ENCODE measurements at regions not wholly inside any gene's neighbourhood (a gene's known extent, or its start where the extent isn't known, plus 50 kb on each side); places are given as distances from the start of the nearest gene placed in this dataset.

DNA sequence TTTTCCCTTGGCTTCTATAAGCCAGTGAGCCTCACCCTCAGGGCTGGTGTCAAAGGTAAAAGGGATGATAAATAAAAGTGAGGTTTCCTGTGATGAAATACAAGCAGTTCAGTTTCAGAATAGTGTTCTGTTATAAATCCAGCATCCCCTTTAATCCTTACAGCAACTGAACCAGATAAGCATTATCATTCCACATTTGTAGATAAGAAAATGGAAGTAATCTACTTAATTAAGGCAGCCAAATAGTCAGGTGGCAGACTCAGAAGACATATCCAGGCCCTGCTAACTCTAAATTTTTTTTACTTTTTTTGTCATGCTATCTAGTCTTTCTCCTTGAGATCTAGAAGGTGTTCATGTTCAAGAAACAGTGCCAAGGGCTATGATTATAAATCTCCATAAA, 99.4 kb upstream of the SOX21 start:
- no peaks in the 10 kb centered on the region for H3K36me3 ChIP-seq (ENCODE audit: control insufficient read depth, insufficient read depth, low read length)
- H3K9me3 ChIP-seq (ENCODE audit: control insufficient read depth, insufficient read depth, low read length): no peaks in the 10 kb centered on the region
- ATAC-seq (no peak), DNase-seq (no peak)
- Mint-ChIP-seq H3K27me3 (ENCODE audit: low read depth in 2 of 2) (no peaks in the 10 kb centered on the region), H3K4me1 (no peaks in the 10 kb centered on the region), H3K4me3 (no peak overlapping the region), H3K36me3 (no peaks in the 10 kb centered on the region), H3K27ac (no peak overlapping the region), H3K9me3 (peaks cover 2 to 3% of the 10 kb centered on the region in 2 donors)
- TF ChIP-seq, protein P1, sequence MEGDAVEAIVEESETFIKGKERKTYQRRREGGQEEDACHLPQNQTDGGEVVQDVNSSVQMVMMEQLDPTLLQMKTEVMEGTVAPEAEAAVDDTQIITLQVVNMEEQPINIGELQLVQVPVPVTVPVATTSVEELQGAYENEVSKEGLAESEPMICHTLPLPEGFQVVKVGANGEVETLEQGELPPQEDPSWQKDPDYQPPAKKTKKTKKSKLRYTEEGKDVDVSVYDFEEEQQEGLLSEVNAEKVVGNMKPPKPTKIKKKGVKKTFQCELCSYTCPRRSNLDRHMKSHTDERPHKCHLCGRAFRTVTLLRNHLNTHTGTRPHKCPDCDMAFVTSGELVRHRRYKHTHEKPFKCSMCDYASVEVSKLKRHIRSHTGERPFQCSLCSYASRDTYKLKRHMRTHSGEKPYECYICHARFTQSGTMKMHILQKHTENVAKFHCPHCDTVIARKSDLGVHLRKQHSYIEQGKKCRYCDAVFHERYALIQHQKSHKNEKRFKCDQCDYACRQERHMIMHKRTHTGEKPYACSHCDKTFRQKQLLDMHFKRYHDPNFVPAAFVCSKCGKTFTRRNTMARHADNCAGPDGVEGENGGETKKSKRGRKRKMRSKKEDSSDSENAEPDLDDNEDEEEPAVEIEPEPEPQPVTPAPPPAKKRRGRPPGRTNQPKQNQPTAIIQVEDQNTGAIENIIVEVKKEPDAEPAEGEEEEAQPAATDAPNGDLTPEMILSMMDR (IDR thresholded peaks at IDR 0.05): no peak
- no peaks in the 10 kb centered on the region for H3K4me1 ChIP-seq (ENCODE audit: control insufficient read depth, insufficient read depth, low read length)
- H3K27me3 ChIP-seq (ENCODE audit: control insufficient read depth, insufficient read depth, low read length): no peaks in the 10 kb centered on the region
- H3K27ac ChIP-seq (ENCODE audit: low read length): no peak overlapping the region
- no peak overlapping the region for H3K4me3 ChIP-seq (ENCODE audit: low read length)
- intact Hi-C loops (cut with micrococcal nuclease): no loop called here

DNA sequence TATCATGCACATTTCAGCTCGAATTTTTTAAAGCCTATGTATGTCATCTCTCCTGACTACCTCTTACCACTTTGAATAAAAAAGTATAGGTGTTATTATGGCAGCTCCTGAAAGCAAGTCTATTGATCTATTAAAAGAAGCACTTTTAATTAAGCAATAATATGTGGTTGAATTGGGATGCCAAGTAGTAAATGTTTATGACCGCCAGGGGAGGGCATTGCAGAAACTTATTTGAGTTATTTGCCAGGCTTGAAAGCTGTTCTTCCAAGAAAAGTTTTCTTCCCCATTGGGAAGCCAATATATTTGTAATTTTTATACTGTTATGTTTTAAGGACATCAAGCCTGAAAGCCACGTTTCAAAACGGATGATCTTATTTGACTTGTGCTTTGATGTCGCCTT, 88.1 kb upstream of the SOX21 start:
- Mint-ChIP-seq H3K9me3 (peaks cover 0 to 3% of the 10 kb centered on the region in 2 donors), H3K4me3 (no peak overlapping the region), H3K36me3 (no peaks in the 10 kb centered on the region), H3K4me1 (no peaks in the 10 kb centered on the region), H3K27me3 (ENCODE audit: low read depth in 2 of 2) (no peaks in the 10 kb centered on the region), H3K27ac (no peak overlapping the region)
- Histone ChIP-seq H3K4me3 (ENCODE audit: low read length) (no peak overlapping the region), H3K36me3 (ENCODE audit: control insufficient read depth, insufficient read depth, low read length) (no peaks in the 10 kb centered on the region), H3K27me3 (ENCODE audit: control insufficient read depth, insufficient read depth, low read length) (no peaks in the 10 kb centered on the region), H3K27ac (ENCODE audit: low read length) (no peak overlapping the region), H3K9me3 (ENCODE audit: control insufficient read depth, insufficient read depth, low read length) (no peaks in the 10 kb centered on the region), H3K4me1 (ENCODE audit: control insufficient read depth, insufficient read depth, low read length) (no peaks in the 10 kb centered on the region)
- TF ChIP-seq, protein P1 (IDR thresholded peaks at IDR 0.05): no peak
- intact Hi-C loops (cut with micrococcal nuclease): no loop called here
- no peak for ATAC-seq
- WGBS (ENCODE audit: insufficient coverage): 85% methylated on average over 4 of the region's 5 CpGs
- no peak for DNase-seq

DNA sequence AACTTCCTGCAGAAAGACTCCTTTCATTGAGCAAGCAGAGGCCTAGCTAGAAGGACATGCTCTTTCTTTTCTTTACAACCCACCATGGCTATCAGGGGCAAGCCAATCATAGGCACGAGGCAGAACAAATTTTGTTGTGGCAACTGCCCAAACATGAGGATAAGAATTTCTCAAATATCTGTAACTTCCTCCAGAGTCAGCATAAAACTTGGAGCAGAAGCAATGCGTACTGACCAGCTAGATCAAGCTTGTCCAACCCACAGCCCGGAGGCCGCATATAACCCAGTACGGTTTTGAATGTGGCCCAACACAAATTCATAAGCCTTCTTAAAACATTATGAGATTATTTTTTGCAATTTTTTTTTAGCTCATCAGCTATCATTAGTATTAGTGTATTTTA, 87.0 kb upstream of the SOX21 start:
- peaks cover 0 to 3% of the 10 kb centered on the region in 2 donors for H3K9me3 Mint-ChIP-seq
- Histone ChIP-seq H3K9me3 (ENCODE audit: control insufficient read depth, insufficient read depth, low read length) (no peaks in the 10 kb centered on the region), H3K27ac (ENCODE audit: low read length) (no peak overlapping the region), H3K4me1 (ENCODE audit: control insufficient read depth, insufficient read depth, low read length) (no peaks in the 10 kb centered on the region), H3K4me3 (ENCODE audit: low read length) (no peak overlapping the region), H3K27me3 (ENCODE audit: control insufficient read depth, insufficient read depth, low read length) (no peaks in the 10 kb centered on the region), H3K36me3 (ENCODE audit: control insufficient read depth, insufficient read depth, low read length) (no peaks in the 10 kb centered on the region)
- intact Hi-C loops (cut with micrococcal nuclease): no loop called here
- WGBS (ENCODE audit: insufficient coverage): 93% methylated on average over 5 of the region's 5 CpGs
- no peaks in the 10 kb centered on the region for H3K4me1 Mint-ChIP-seq
- no peak for ATAC-seq
- TF ChIP-seq, protein P1 (IDR thresholded peaks at IDR 0.05): no peak
- H3K36me3 Mint-ChIP-seq: no peaks in the 10 kb centered on the region
- no peaks in the 10 kb centered on the region for H3K27me3 Mint-ChIP-seq (ENCODE audit: low read depth in 2 of 2)
- no peak overlapping the region for H3K4me3 Mint-ChIP-seq
- no peak for DNase-seq
- H3K27ac Mint-ChIP-seq: no peak overlapping the region

DNA sequence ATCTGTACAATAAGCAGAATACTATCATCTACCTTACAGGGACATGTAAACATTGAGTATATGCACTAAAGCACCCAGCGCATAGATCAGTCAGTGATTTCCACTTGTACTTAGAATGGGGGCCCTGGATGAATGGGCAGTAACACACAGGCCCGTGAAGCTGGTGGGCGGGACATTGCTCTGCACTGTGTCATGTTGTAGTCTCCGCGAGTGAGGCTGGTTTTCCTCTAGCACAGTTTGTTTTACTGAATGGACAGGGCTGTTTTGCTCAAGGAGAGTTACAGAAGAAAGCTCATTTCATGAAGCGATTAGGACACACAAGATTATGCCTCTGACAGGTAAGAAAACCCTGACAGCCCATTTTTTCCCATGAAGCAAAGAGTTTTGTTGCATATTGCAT, 86.4 kb upstream of the SOX21 start:
- DNase-seq (no peak), ATAC-seq (no peak)
- Histone ChIP-seq H3K27ac (ENCODE audit: low read length) (no peak overlapping the region), H3K4me3 (ENCODE audit: low read length) (no peak overlapping the region), H3K4me1 (ENCODE audit: control insufficient read depth, insufficient read depth, low read length) (no peaks in the 10 kb centered on the region), H3K36me3 (ENCODE audit: control insufficient read depth, insufficient read depth, low read length) (no peaks in the 10 kb centered on the region), H3K27me3 (ENCODE audit: control insufficient read depth, insufficient read depth, low read length) (no peaks in the 10 kb centered on the region), H3K9me3 (ENCODE audit: control insufficient read depth, insufficient read depth, low read length) (no peaks in the 10 kb centered on the region)
- no peaks in the 10 kb centered on the region for H3K4me1 Mint-ChIP-seq
- no peaks in the 10 kb centered on the region for H3K27me3 Mint-ChIP-seq (ENCODE audit: low read depth in 2 of 2)
- 85% methylated on average over 6 of the region's 6 CpGs for whole genome bisulfite sequencing (ENCODE audit: insufficient coverage)
- H3K4me3 Mint-ChIP-seq: no peak overlapping the region
- H3K27ac Mint-ChIP-seq: no peak overlapping the region
- TF ChIP-seq, protein P1 (IDR thresholded peaks at IDR 0.05): no peak
- intact Hi-C loops (cut with micrococcal nuclease): no loop called here
- H3K36me3 Mint-ChIP-seq: no peaks in the 10 kb centered on the region
- H3K9me3 Mint-ChIP-seq: peaks cover 0 to 1% of the 10 kb centered on the region in 2 donors

Measured in natural killer cell (primary cell).